Upper lobe of left lung (tissue), 6 donors: ENCODE measurements at regions not wholly inside any gene's neighbourhood (a gene's known extent, or its start where the extent isn't known, plus 50 kb on each side); places are given as distances from the start of the nearest gene placed in this dataset.

ENCODE experiments used
- ATAC-seq, 2 donors: fragments of 200-7000 bp; cut with Tn5 transposase; one replicate each; pipeline ENCODE4 v1.9.1; 2022; ENCODE audit warnings: mild to moderate bottlenecking in 2 of 2, moderate library complexity in 2 of 2; ENCODE audit not compliant: low FRiP score in 2 of 2
- DNase-seq, 2 donors: peaks; one replicate each; pipeline ENCODE4 v3.0.0-alpha.2; 2019 to 2020
- H3K27ac ChIP-seq, 4 donors: fragments of 200-600 bp; sonication (generic); one replicate each; pipeline ENCODE4 v1.5.1; 2016 to 2019
- H3K27me3 ChIP-seq, 4 donors: fragments of 200-600 bp; sonication (generic); one replicate each; pipeline ENCODE4 v1.5.1; 2017 to 2019
- H3K36me3 ChIP-seq, 4 donors: fragments of 200-600 bp; sonication (generic); one replicate each; pipeline ENCODE4 v1.5.1; 2016 to 2019
- H3K4me1 ChIP-seq, 4 donors: fragments of 200-600 bp; sonication (generic); one replicate each; pipeline ENCODE4 v1.5.1; 2018 to 2019
- H3K4me3 ChIP-seq, 4 donors: fragments of 200-600 bp; sonication (generic); one replicate each; pipeline ENCODE4 v1.5.1; 2017 to 2019; ENCODE audit warnings: mild to moderate bottlenecking in 2 of 4, moderate library complexity in 1 of 4
- H3K9me3 ChIP-seq, 4 donors: fragments of 200-600 bp; sonication (generic); one replicate each; pipeline ENCODE4 v1.5.1; 2018 to 2019
- EP300 ChIP-seq, 4 donors: sonication (generic); formaldehyde crosslinking; IDR thresholded peaks; one replicate each; pipeline ENCODE4 v1.5.1; 2017; ENCODE audit warnings: antibody characterized with exemption in 4 of 4, control low read depth in 2 of 4
- POLR2A ChIP-seq, 4 donors: fragments of 450-650 bp; IDR thresholded peaks; one replicate each; pipeline ENCODE4 v1.5.1; 2016 to 2017; ENCODE audit warnings: antibody characterized with exemption in 4 of 4, mild to moderate bottlenecking in 2 of 4
- POLR2AphosphoS5 ChIP-seq, 2 donors: sonication (generic); formaldehyde crosslinking; IDR thresholded peaks; one replicate each; pipeline ENCODE4 v1.5.1; 2017; ENCODE audit warnings: antibody characterized with exemption in 2 of 2
- WGBS, 2 donors: methylation state at CpG; one replicate each; pipeline ENCODE4 v1.1.5; 2017 to 2018; 5-methylcytosine and 5-hydroxymethylcytosine counted together
- TF ChIP-seq, protein P1 (sequence below), 6 experiments: fragments of 450-650 bp in 4 of 6; fragments of 200-600 bp in 2 of 6; sonication (generic) in 2 of 6; IDR thresholded peaks; one replicate each; pipeline ENCODE4 v1.5.1; 2016 to 2019; ENCODE audit warnings: antibody characterized with exemption in 6 of 6
- donor health status: DM: no; HTN: no; CAD: no; lungs with moderate emphysema.
- donor health status: DM: no; HTN: yes; CAD: no; lungs with severe emphysema.

DNA sequence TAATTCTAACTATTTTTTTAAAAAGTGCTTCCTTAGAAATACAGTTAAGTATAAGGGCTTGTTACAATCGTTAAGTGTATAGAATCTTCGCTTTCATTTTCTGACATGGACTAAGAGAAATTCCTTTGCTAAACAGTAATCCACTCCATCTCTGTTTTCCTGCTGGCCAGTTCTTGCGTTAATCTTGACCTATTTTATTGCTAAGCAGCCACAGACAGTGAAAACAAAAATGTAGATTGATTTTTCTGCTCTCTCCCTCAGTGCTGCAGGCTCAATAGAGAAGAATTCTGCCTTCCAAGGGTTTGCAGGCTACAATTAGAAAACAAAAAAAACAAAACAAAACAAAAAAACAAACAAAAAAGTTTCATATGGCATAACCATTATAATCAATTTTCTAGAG is 310.4 kb upstream of the ADARB2 start:
- no peak for ATAC-seq
- Histone ChIP-seq H3K36me3 (no peaks in the 10 kb centered on the region), H3K27me3 (no peaks in the 10 kb centered on the region), H3K4me1 (no peaks in the 10 kb centered on the region), H3K4me3 (no peak overlapping the region), H3K27ac (no peak overlapping the region), H3K9me3 (no peaks in the 10 kb centered on the region)
- no peak for DNase-seq
- WGBS, 2 donors = 26 to 63% methylated on average over 3 of the region's 3 CpGs
- TF ChIP-seq, protein P1, sequence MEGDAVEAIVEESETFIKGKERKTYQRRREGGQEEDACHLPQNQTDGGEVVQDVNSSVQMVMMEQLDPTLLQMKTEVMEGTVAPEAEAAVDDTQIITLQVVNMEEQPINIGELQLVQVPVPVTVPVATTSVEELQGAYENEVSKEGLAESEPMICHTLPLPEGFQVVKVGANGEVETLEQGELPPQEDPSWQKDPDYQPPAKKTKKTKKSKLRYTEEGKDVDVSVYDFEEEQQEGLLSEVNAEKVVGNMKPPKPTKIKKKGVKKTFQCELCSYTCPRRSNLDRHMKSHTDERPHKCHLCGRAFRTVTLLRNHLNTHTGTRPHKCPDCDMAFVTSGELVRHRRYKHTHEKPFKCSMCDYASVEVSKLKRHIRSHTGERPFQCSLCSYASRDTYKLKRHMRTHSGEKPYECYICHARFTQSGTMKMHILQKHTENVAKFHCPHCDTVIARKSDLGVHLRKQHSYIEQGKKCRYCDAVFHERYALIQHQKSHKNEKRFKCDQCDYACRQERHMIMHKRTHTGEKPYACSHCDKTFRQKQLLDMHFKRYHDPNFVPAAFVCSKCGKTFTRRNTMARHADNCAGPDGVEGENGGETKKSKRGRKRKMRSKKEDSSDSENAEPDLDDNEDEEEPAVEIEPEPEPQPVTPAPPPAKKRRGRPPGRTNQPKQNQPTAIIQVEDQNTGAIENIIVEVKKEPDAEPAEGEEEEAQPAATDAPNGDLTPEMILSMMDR (IDR thresholded peaks at IDR 0.05) = no peak
- TF ChIP-seq POLR2AphosphoS5 (IDR thresholded peaks at IDR 0.05) (no peak), POLR2A (IDR thresholded peaks at IDR 0.05) (no peak), EP300 (IDR thresholded peaks at IDR 0.05) (no peak)

GRCh38 chr10:2043379-2043778 is 306.1 kb upstream of the ADARB2 start:
- DNase-seq (no peak), ATAC-seq (no peak)
- H3K27ac ChIP-seq = no peak overlapping the region
- H3K9me3 ChIP-seq = no peaks in the 10 kb centered on the region
- no peaks in the 10 kb centered on the region for H3K4me1 ChIP-seq
- H3K36me3 ChIP-seq = no peaks in the 10 kb centered on the region
- no peak overlapping the region for H3K4me3 ChIP-seq
- no peaks in the 10 kb centered on the region for H3K27me3 ChIP-seq
- WGBS, 2 donors = 82 to 87% methylated on average over 8 of the region's 8 CpGs
- TF ChIP-seq POLR2A (IDR thresholded peaks at IDR 0.05) (no peak), POLR2AphosphoS5 (IDR thresholded peaks at IDR 0.05) (no peak), EP300 (IDR thresholded peaks at IDR 0.05) (no peak)
- TF ChIP-seq, protein P1 (IDR thresholded peaks at IDR 0.05) = no peak

DNA sequence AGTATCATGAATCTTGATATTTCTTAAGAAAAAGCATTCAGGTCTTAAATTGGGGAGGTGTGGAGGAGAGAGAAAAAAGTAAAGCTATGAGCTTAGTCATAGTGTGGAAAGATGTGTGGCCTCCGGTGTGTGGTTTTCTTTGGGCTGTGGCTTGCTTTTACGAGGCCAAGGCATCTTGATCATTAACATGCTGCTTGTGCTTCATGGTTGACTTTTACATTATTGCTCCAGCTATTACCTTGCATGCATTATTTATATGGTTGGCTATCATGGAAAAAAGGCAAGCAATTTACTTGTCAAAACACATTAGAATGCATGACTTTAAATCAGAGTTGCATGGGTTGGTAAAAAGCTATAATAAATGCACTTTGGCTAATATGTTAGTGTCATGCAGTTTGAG is 300.7 kb upstream of the ADARB2 start:
- no peaks in the 10 kb centered on the region for H3K27me3 ChIP-seq
- no peak for TF ChIP-seq POLR2A (IDR thresholded peaks at IDR 0.05)
- TF ChIP-seq, protein P1 (IDR thresholded peaks at IDR 0.05) = no peak
- TF ChIP-seq EP300 (IDR thresholded peaks at IDR 0.05) = no peak
- no peak for TF ChIP-seq POLR2AphosphoS5 (IDR thresholded peaks at IDR 0.05)
- no peaks in the 10 kb centered on the region for H3K4me1 ChIP-seq
- H3K4me3 ChIP-seq = no peak overlapping the region
- H3K36me3 ChIP-seq = no peaks in the 10 kb centered on the region
- 66 to 79% methylated on average over 2 of the region's 2 CpGs for WGBS, 2 donors
- ATAC-seq (no peak), DNase-seq (no peak)
- no peak overlapping the region for H3K27ac ChIP-seq
- H3K9me3 ChIP-seq = no peaks in the 10 kb centered on the region

GRCh38 chr10:2037246-2037645 is 299.9 kb upstream of the ADARB2 start:
- Histone ChIP-seq H3K4me1 (no peaks in the 10 kb centered on the region), H3K4me3 (no peak overlapping the region), H3K27me3 (no peaks in the 10 kb centered on the region), H3K27ac (no peak overlapping the region), H3K36me3 (no peaks in the 10 kb centered on the region), H3K9me3 (no peaks in the 10 kb centered on the region)
- TF ChIP-seq, protein P1 (IDR thresholded peaks at IDR 0.05) = no peak
- no peak for TF ChIP-seq POLR2AphosphoS5 (IDR thresholded peaks at IDR 0.05)
- TF ChIP-seq EP300 (IDR thresholded peaks at IDR 0.05) = no peak
- no peak for TF ChIP-seq POLR2A (IDR thresholded peaks at IDR 0.05)
- 88 to 96% methylated on average over 1 of the region's 1 CpG for WGBS, 2 donors
- ATAC-seq (no peak), DNase-seq (no peak)

GRCh38 chr10:2036209-2036608 is 298.9 kb upstream of the ADARB2 start:
- Histone ChIP-seq H3K27me3 (no peaks in the 10 kb centered on the region), H3K4me1 (no peaks in the 10 kb centered on the region), H3K4me3 (no peak overlapping the region), H3K36me3 (no peaks in the 10 kb centered on the region), H3K9me3 (no peaks in the 10 kb centered on the region), H3K27ac (no peak overlapping the region)
- ATAC-seq (no peak), DNase-seq (no peak)
- TF ChIP-seq POLR2AphosphoS5 (IDR thresholded peaks at IDR 0.05) (no peak), POLR2A (IDR thresholded peaks at IDR 0.05) (no peak), EP300 (IDR thresholded peaks at IDR 0.05) (no peak)
- TF ChIP-seq, protein P1 (IDR thresholded peaks at IDR 0.05) = no peak
